Astrocyte of the cerebellum (primary cell): ENCODE measurements at regions not wholly inside any gene's neighbourhood (a gene's known extent, or its start where the extent isn't known, plus 50 kb on each side); places are given as distances from the start of the nearest gene placed in this dataset.

Experiments used
- DNase-seq: peaks from one replicate; pipeline ENCODE4 v3.0.0-alpha.2; 2011; ENCODE audit warnings: low read depth
- H3K4me3 ChIP-seq: 2 replicates; pipeline ENCODE4 v1.5.1; 2011; ENCODE audit warnings: mild to moderate bottlenecking, low read depth, low read length, moderate library complexity
- in situ Hi-C: cut with HindIII; loops from 2 replicates; pipeline ENCODE4 v1.10.0; 2017; ENCODE audit warnings: low sequenced_read_pairs
- TF ChIP-seq, protein P1 (sequence below): IDR thresholded peaks from 2 replicates; pipeline ENCODE4 v1.5.1; 2012; ENCODE audit warnings: low read length, low read depth, moderate library complexity, mild to moderate bottlenecking; ENCODE audit errors: missing control alignments

DNA sequence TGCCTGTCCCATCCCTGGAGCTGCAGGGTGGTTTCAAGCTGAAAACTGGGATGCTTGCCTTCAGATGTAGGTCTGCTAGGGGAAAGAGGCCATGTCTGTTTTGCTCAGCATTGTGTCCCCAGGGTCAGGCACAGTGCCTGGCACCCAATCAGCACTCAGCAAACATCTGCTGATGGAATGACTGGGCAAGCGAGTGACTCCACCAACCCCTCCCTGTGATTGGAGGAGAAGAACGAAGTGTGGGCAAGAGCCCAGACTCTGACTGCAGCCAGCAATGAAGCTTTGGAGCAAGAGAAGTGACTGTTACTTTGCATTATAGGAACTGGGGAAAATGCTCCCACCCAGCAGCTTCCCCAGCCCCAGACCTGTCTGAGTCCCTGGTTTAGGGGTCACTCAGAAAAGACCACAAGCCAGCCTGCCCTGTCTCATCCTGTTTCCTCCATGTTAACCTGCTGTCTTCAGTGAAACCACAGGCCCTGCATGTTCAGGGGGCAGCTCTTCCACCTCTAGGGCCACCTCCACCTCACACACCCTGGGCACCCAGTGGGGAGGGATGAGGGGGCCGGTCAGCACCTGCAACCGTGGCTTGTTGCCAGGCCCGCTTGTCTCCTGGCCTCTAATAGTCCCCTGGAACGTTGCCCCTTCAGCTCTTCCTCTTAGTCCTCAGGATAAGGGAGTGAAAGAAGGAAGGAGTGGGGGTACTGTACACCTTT, 147.4 kb downstream of the TRIM29 start:
- in situ Hi-C loops = no loop called here

GRCh38 chr11:119989159-119989821, 148.6 kb downstream of the TRIM29 start:
- DNase-seq = no peak
- in situ Hi-C loops = no loop called here
- no peak overlapping the region for H3K4me3 ChIP-seq
- TF ChIP-seq, protein P1, sequence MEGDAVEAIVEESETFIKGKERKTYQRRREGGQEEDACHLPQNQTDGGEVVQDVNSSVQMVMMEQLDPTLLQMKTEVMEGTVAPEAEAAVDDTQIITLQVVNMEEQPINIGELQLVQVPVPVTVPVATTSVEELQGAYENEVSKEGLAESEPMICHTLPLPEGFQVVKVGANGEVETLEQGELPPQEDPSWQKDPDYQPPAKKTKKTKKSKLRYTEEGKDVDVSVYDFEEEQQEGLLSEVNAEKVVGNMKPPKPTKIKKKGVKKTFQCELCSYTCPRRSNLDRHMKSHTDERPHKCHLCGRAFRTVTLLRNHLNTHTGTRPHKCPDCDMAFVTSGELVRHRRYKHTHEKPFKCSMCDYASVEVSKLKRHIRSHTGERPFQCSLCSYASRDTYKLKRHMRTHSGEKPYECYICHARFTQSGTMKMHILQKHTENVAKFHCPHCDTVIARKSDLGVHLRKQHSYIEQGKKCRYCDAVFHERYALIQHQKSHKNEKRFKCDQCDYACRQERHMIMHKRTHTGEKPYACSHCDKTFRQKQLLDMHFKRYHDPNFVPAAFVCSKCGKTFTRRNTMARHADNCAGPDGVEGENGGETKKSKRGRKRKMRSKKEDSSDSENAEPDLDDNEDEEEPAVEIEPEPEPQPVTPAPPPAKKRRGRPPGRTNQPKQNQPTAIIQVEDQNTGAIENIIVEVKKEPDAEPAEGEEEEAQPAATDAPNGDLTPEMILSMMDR = no peak

More for the DNA sequence above, 147.4 kb downstream of the TRIM29 start:
- H3K4me3 ChIP-seq = no peak overlapping the region
- TF ChIP-seq, protein P1 = no peak
- DNase-seq = no peak

DNA sequence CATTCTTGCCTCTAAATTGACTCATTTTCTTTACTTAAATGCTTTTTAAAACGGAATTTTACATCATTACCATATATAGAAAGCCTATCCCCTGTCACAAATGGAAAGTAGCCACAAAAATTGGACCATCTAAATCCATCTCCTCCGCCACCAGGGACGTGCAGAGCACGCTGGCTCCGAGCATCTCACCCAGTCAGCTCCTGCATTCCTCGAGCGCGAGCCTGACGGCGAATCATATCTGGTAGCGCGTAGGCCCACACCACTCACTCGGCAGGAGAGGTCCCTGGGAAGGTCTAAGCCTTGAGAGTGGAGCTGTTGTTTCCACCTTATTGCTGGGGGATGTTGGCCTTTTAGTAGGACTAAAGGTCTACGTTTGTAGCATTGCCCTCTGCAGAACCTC, 152.4 kb downstream of the TRIM29 start:
- no peak overlapping the region for H3K4me3 ChIP-seq
- in situ Hi-C loops = no loop called here
- TF ChIP-seq, protein P1 = no peak
- no peak for DNase-seq

DNA sequence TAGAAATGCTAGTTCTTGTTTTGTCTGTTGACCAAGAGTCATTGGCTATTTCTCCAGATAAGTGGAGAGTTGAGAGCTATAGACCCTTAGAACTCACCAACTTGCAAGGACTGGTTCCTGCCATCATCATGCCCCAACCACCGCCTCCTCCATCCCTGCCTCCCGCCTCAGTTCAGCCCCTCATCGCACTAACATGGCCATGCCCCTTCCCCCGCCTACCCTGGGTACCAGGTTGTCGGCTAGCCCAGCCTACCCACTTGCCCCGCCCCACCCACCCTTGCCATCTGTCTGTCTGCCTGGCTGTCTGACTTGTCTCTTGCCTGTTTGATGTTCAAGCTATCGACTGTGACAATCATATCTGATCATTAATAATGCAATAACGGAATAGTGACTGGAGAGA, 154.1 kb downstream of the TRIM29 start:
- no peak overlapping the region for H3K4me3 ChIP-seq
- DNase-seq = no peak
- in situ Hi-C loops = no loop called here
- TF ChIP-seq, protein P1 = no peak

DNA sequence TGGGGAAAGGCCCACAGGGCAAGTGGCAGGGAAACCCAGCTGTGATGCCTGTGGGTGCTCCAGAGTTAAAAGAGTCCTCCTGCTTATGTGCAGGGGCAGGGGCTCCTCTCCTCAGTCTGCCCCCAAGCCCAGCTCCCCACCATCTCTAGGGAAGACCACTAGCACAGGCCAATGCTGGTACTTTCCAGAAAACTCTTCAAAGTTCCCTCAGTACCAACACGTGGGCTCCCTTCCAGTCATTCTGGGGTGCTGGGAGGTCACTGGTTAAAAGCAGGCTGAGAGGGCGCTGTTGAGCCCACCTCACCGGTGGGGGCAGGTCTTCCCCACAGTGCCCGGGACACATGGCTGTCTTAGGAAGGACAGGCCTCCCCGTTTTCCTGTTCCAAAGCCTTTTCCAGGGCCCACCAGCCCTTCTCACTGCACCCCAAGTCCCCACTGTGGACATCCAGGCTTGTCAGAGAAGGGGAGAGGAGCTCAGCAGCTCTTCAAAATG, 154.6 kb downstream of the TRIM29 start:
- no peak overlapping the region for H3K4me3 ChIP-seq
- no peak for DNase-seq
- in situ Hi-C loops = no loop called here

DNA sequence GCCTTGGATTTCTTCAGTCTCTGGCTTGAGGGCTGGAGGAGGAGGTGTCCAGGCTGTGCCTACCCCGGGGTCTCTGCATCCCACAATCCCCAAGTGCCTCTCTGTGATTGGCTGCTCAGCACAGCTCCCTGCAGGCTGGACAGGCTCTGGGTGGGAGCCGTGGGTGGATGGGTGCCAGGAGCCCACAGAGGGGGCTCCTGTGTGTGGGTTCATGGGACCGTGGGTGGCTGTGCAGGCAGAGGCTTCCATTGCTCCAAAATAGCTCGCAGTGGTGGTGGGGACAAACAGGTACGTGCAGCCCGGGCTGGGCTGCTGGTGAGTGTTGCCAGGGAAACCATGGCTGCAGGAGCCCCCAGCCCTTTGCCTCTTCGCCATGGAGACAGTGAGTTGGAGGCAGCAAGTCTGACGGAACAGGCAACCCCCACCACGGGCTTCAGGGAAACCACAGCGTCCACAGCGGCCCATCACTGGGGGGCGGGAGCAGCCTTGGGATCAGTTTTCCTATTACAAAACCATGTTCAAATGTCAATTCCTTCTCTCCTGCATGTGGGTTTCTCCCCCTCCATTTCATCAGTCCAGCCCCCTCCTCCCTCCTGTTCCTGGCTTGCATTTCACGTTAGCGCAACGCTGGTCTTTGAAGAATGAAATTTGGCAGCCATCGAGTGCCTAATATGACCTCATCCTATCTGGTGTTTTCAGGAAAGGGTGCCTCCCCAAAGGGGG, 155.2 kb downstream of the TRIM29 start:
- TF ChIP-seq, protein P1 = no peak
- H3K4me3 ChIP-seq = no peak overlapping the region
- no peak for DNase-seq
- in situ Hi-C loops = no loop called here

More for the DNA sequence above, 154.6 kb downstream of the TRIM29 start:
- TF ChIP-seq, protein P1 = no peak
